Testis (tissue), 2 donors: ENCODE measurements at regions not wholly inside any gene's neighbourhood (a gene's known extent, or its start where the extent isn't known, plus 50 kb on each side); places are given as distances from the start of the nearest gene placed in this dataset.

Experiments
- POLR2A ChIP-seq: fragments of 450-650 bp; IDR thresholded peaks from one replicate; pipeline ENCODE4 v1.6.1; 2017; ENCODE audit warnings: antibody characterized with exemption, mild to moderate bottlenecking, moderate library complexity
- TF ChIP-seq, protein P1 (sequence below), 3 experiments: fragments of 450-650 bp in 2 of 3; fragments of 200-600 bp in 1 of 3; sonication (generic) in 1 of 3; IDR thresholded peaks; one replicate each; pipeline ENCODE4 v1.5.1; 2016 to 2019; ENCODE audit warnings: antibody characterized with exemption in 3 of 3, mild to moderate bottlenecking in 2 of 3, moderate library complexity in 1 of 3

GRCh38 chr2:193876980-193877379 lies 1682.2 kb upstream of the TMEFF2 start:
- TF ChIP-seq, protein P1, sequence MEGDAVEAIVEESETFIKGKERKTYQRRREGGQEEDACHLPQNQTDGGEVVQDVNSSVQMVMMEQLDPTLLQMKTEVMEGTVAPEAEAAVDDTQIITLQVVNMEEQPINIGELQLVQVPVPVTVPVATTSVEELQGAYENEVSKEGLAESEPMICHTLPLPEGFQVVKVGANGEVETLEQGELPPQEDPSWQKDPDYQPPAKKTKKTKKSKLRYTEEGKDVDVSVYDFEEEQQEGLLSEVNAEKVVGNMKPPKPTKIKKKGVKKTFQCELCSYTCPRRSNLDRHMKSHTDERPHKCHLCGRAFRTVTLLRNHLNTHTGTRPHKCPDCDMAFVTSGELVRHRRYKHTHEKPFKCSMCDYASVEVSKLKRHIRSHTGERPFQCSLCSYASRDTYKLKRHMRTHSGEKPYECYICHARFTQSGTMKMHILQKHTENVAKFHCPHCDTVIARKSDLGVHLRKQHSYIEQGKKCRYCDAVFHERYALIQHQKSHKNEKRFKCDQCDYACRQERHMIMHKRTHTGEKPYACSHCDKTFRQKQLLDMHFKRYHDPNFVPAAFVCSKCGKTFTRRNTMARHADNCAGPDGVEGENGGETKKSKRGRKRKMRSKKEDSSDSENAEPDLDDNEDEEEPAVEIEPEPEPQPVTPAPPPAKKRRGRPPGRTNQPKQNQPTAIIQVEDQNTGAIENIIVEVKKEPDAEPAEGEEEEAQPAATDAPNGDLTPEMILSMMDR (IDR thresholded peaks at IDR 0.05): no peak
- no peak for TF ChIP-seq POLR2A
